K562 (cell line): ENCODE measurements at regions not wholly inside any gene's neighbourhood (a gene's known extent, or its start where the extent isn't known, plus 50 kb on each side); places are given as distances from the start of the nearest gene placed in this dataset.

Source experiments
- ATAC-seq: fragments of 200-7000 bp; cut with Tn5 transposase; 3 replicates; pipeline ENCODE4 v1.9.1; 2020; ENCODE audit warnings: moderate library complexity
- BruUV-seq: library from RNA; stranded (reverse); fragments of 400-500 nt; replicated peaks from 2 replicates; lab custom pipeline; 2021; lab: Mats Ljungman, UMichigan
- CTCF ChIA-PET: fragments of 300-600 bp; formaldehyde crosslinking; extraction: SDS; loops from one replicate; lab custom pipeline; 2021; ENCODE audit warnings: low intra/inter-chr PET ratio; lab: Yijun Ruan, JAX
- POLR2A ChIA-PET: fragments of 300-600, 350-650 bp; sonication (Branson Sonifier 250); formaldehyde crosslinking; extraction: SDS; loops from one replicate; lab custom pipeline; 2021; ENCODE audit warnings: antibody characterized with exemption, inconsistent platforms; lab: Yijun Ruan, JAX
- DNase-seq, 4 experiments: peaks; one replicate each; pipeline versions ENCODE4 v3.0.0 to v3.0.0-alpha.2; 2011 to 2018; ENCODE audit warnings: low spot score in 3 of 4, mixed read lengths in 3 of 4; ENCODE audit errors: extremely low read depth in 1 of 4
- FAIRE-seq: peaks from 2 replicates; lab custom pipeline; 2011; peaks lifted over from hg19 to GRCh38; lab: Jason Lieb, UNC
- H2AFZ ChIP-seq: 2 replicates; pipeline ENCODE4 v1.6.0; 2011; ENCODE audit warnings: low read depth, low read length, control low read depth, inconsistent platforms
- H3K27ac ChIP-seq: fragments of 200-600 bp; 3 replicates; pipeline ENCODE4 v1.8.0; 2011; ENCODE audit warnings: low read depth, mild to moderate bottlenecking, control low read depth, inconsistent platforms, low read length, moderate library complexity, mixed read lengths; ENCODE audit errors: extremely low read depth
- H3K27me3 ChIP-seq, 2 experiments: fragments of 300-600 bp in 1 of 2; 2 replicates in 1 of 2; 3 replicates in 1 of 2; pipeline versions ENCODE4 v1.6.0 to v1.8.0; 2011; ENCODE audit warnings: inconsistent platforms in 2 of 2, low read length in 2 of 2, mild to moderate bottlenecking in 1 of 2, mixed read lengths in 1 of 2, moderate library complexity in 1 of 2; ENCODE audit not compliant: control insufficient read depth in 2 of 2, insufficient read depth in 2 of 2
- H3K36me3 ChIP-seq: fragments of 300-600 bp; 3 replicates; pipeline ENCODE4 v1.8.0; 2011; ENCODE audit warnings: mild to moderate bottlenecking, low read length, inconsistent platforms; ENCODE audit not compliant: control insufficient read depth, insufficient read depth
- H3K4me1 ChIP-seq, 2 experiments: fragments of 200-600 bp in 1 of 2; replicated peaks in 1 of 2; 2 replicates in 1 of 2; 3 replicates in 1 of 2; pipeline versions ENCODE4 v1.5.1 to v1.8.0; 2011; ENCODE audit warnings: inconsistent platforms in 2 of 2, low read length in 2 of 2, mild to moderate bottlenecking in 1 of 2, mixed read lengths in 1 of 2, moderate library complexity in 1 of 2; ENCODE audit not compliant: control insufficient read depth in 2 of 2, insufficient read depth in 2 of 2
- H3K4me2 ChIP-seq: 2 replicates; pipeline ENCODE4 v1.6.1; 2011; ENCODE audit warnings: low read length, control low read depth, inconsistent platforms, mixed read lengths; ENCODE audit not compliant: insufficient read depth
- H3K4me3 ChIP-seq: fragments of 200-600 bp; sonication (generic), shearing (Covaris generic); 2 replicates; pipeline ENCODE4 v1.5.1; 2016; ENCODE audit warnings: control low read depth, inconsistent platforms
- H3K79me2 ChIP-seq: fragments of 200-600 bp; 3 replicates; pipeline ENCODE4 v1.8.0; 2011; ENCODE audit warnings: low read length, inconsistent platforms; ENCODE audit not compliant: control insufficient read depth, insufficient read depth
- H3K9ac ChIP-seq, 2 experiments: 2 replicates each; pipeline versions ENCODE4 v1.6.0 to v1.6.1; 2011; ENCODE audit warnings: low read depth in 2 of 2, low read length in 2 of 2, control low read depth in 1 of 2, inconsistent platforms in 1 of 2, mild to moderate bottlenecking in 1 of 2, mixed read lengths in 1 of 2; ENCODE audit not compliant: insufficient read depth in 1 of 2
- H3K9me1 ChIP-seq: one replicate; pipeline ENCODE4 v1.6.0; 2011; ENCODE audit warnings: inconsistent platforms, mild to moderate bottlenecking, low read length, moderate library complexity; ENCODE audit not compliant: control insufficient read depth, insufficient read depth
- H3K9me3 ChIP-seq: replicated peaks from 2 replicates; pipeline ENCODE4 v1.5.1; 2011; ENCODE audit warnings: low read depth, low read length, inconsistent platforms; ENCODE audit not compliant: control insufficient read depth, insufficient read depth
- H4K20me1 ChIP-seq: replicated peaks from 2 replicates; pipeline ENCODE4 v1.6.1; 2011; ENCODE audit warnings: low read length, inconsistent platforms, mixed read lengths; ENCODE audit not compliant: control insufficient read depth, insufficient read depth
- CHD1 ChIP-seq: fragments of 200-600 bp; sonication (generic); IDR thresholded peaks from one replicate; pipeline ENCODE4 v1.6.1; 2012; ENCODE audit warnings: mild to moderate bottlenecking, moderate library complexity, low read length, inconsistent platforms
- CHD7 ChIP-seq: fragments of 200-600 bp; sonication (generic); IDR thresholded peaks from one replicate; pipeline ENCODE4 v1.6.1; 2012; ENCODE audit warnings: mild to moderate bottlenecking, low read depth, low read length, inconsistent platforms
- SPI1 ChIP-seq: IDR thresholded peaks from 2 replicates; pipeline ENCODE4 v1.6.1; 2011; ENCODE audit warnings: low read depth, low read length, control low read depth, borderline replicate concordance
- WGBS: fragments of 100-300 bp; shearing (Covaris generic); methylation state at CpG from one replicate; pipeline ENCODE4 v1.1.6; 2016; ENCODE audit warnings: low coverage, mixed read lengths; ENCODE audit not compliant: insufficient coverage; ENCODE audit errors: missing lambda C conversion rate; 5-methylcytosine and 5-hydroxymethylcytosine counted together
- in situ Hi-C: fragments of 300-500 bp; cut with MboI; formaldehyde crosslinking; loops from 4 replicates; pipeline ENCODE4 v1.15.0; 2018; ENCODE audit warnings: inconsistent platforms, mixed read lengths
- intact Hi-C: fragments of 100-400 bp; cut with micrococcal nuclease; formaldehyde crosslinking; loops from 2 replicates; pipeline ENCODE4 v1.14.2; 2022

- no peaks in the 10 kb centered on the region for H3K9me3 ChIP-seq
- no peak for DNase-seq
- no peak overlapping the region for H3K4me3 ChIP-seq
- H3K4me1 ChIP-seq = peaks cover 4 to 7% of the 10 kb centered on the region in 2 experiments; a peak in 3 of 5 replicates
- FAIRE-seq = no peak
- H3K9me1 ChIP-seq = no peaks in the 10 kb centered on the region
- ChIA-PET CTCF (no interaction called here), POLR2A (no interaction called here)
- BruUV-seq = no TSS peak
- 0 out of 4 replicates have a peak overlapping the region, but pooled peaks of 1 of the 2 experiments have one; percentile 3 for H3K9ac ChIP-seq
- intact Hi-C loops = no loop called here
- H2AFZ ChIP-seq = peak overlapping the region; percentile 80
- no peaks in the 10 kb centered on the region for H4K20me1 ChIP-seq
- H3K27me3 ChIP-seq = no peaks in the 10 kb centered on the region
- 52% methylated on average over 4 of the region's 4 CpGs for WGBS
- H3K4me2 ChIP-seq = no peak overlapping the region
- in situ Hi-C loops = no loop called here
- no peak for TF ChIP-seq CHD1
- TF ChIP-seq CHD7 = no peak
- peak; percentile 85 for TF ChIP-seq SPI1
- no peaks in the 10 kb centered on the region for H3K79me2 ChIP-seq
- H3K36me3 ChIP-seq = no peaks in the 10 kb centered on the region
- no peak overlapping the region for H3K27ac ChIP-seq
- peak; percentile 50 for ATAC-seq
Measured at GRCh38 chr1:61004262-61005003, 77.9 kb upstream of the NFIA start.
